ENCODE measurements at regions not wholly inside any gene's neighbourhood (a gene's known extent, or its start where the extent isn't known, plus 50 kb on each side); places are given as distances from the start of the nearest gene placed in this dataset.
"Not testable (repeated sequence)": the region's sequence is repeated elsewhere in the genome, so short reads cannot be mapped to it uniquely, and the experiment has no call there.

- Mint-ChIP-seq H3K9me3 (no peaks in the 10 kb centered on the region), H3K36me3 (no peaks in the 10 kb centered on the region), H3K4me1 (no peaks in the 10 kb centered on the region), H3K4me3 (no peak overlapping the region), H3K27me3 (peaks cover 35% of the 10 kb centered on the region), H3K27ac (no peak overlapping the region)
- POLR2A ChIA-PET, result no interaction called here
- DNase-seq, result no peak
- no peak for ATAC-seq (ENCODE audit: low read depth)
Observed at GRCh38 chr15:62320259-62320658, 155.2 kb upstream of the C2CD4B start.

GRCh38 chr15:62323353-62323890, 158.3 kb upstream of the C2CD4B start:
- H3K27me3 Mint-ChIP-seq, result peaks cover 28% of the 10 kb centered on the region
- no peak overlapping the region for H3K4me3 Mint-ChIP-seq
- ATAC-seq (ENCODE audit: low read depth), result no peak
- no peaks in the 10 kb centered on the region for H3K4me1 Mint-ChIP-seq
- DNase-seq, result no peak
- POLR2A ChIA-PET, result no interaction called here
- no peaks in the 10 kb centered on the region for H3K9me3 Mint-ChIP-seq
- H3K36me3 Mint-ChIP-seq, result no peaks in the 10 kb centered on the region
- no peak overlapping the region for H3K27ac Mint-ChIP-seq

- H3K36me3 Mint-ChIP-seq, result no peaks in the 10 kb centered on the region
- H3K27ac Mint-ChIP-seq, result no peak overlapping the region
- no peak for DNase-seq
- no peaks in the 10 kb centered on the region for H3K4me1 Mint-ChIP-seq
- POLR2A ChIA-PET, result no interaction called here
- ATAC-seq (ENCODE audit: low read depth), result no peak
- H3K27me3 Mint-ChIP-seq, result peaks cover 24% of the 10 kb centered on the region
- no peak overlapping the region for H3K4me3 Mint-ChIP-seq
- no peaks in the 10 kb centered on the region for H3K9me3 Mint-ChIP-seq
Observed at GRCh38 chr15:62324382-62324781, 159.3 kb upstream of the C2CD4B start.

GRCh38 chr15:62325597-62325996, 160.5 kb upstream of the C2CD4B start:
- no peak for DNase-seq
- Mint-ChIP-seq H3K9me3 (no peaks in the 10 kb centered on the region), H3K36me3 (no peaks in the 10 kb centered on the region), H3K4me3 (no peak overlapping the region), H3K27ac (no peak overlapping the region), H3K27me3 (peaks cover 24% of the 10 kb centered on the region), H3K4me1 (no peaks in the 10 kb centered on the region)
- ATAC-seq (ENCODE audit: low read depth), result no peak
- POLR2A ChIA-PET, result no interaction called here

- Mint-ChIP-seq H3K27me3 (peaks cover 24% of the 10 kb centered on the region), H3K4me3 (no peak overlapping the region), H3K9me3 (no peaks in the 10 kb centered on the region), H3K36me3 (no peaks in the 10 kb centered on the region), H3K27ac (no peak overlapping the region), H3K4me1 (no peaks in the 10 kb centered on the region)
- POLR2A ChIA-PET, result no interaction called here
- ATAC-seq (ENCODE audit: low read depth), result no peak
- no peak for DNase-seq
Observed at GRCh38 chr15:62326460-62327011, 161.5 kb upstream of the C2CD4B start.

- ATAC-seq (ENCODE audit: low read depth), result no peak
- Mint-ChIP-seq H3K9me3 (no peaks in the 10 kb centered on the region), H3K27ac (no peak overlapping the region), H3K4me3 (no peak overlapping the region), H3K27me3 (peaks cover 23% of the 10 kb centered on the region), H3K4me1 (no peaks in the 10 kb centered on the region), H3K36me3 (no peaks in the 10 kb centered on the region)
- DNase-seq, result no peak
- POLR2A ChIA-PET, result no interaction called here
Observed at GRCh38 chr15:62327406-62327805, 162.3 kb upstream of the C2CD4B start.

- H3K36me3 Mint-ChIP-seq, result not testable (repeated sequence)
Observed at GRCh38 chr15:62332472-62332871, 167.4 kb upstream of the C2CD4B start.

GRCh38 chr15:62334536-62334935, 169.5 kb upstream of the C2CD4B start:
- no peaks in the 10 kb centered on the region for H3K36me3 Mint-ChIP-seq
- POLR2A ChIA-PET, result no interaction called here
- no peak overlapping the region for H3K27ac Mint-ChIP-seq

More at GRCh38 chr15:62332472-62332871, 167.4 kb upstream of the C2CD4B start:
- H3K27me3 Mint-ChIP-seq; H3K9me3 Mint-ChIP-seq; H3K4me1 Mint-ChIP-seq; DNase-seq; H3K4me3 Mint-ChIP-seq; ATAC-seq (ENCODE audit: low read depth); H3K27ac Mint-ChIP-seq; POLR2A ChIA-PET: not testable (repeated sequence)

GRCh38 chr15:62337934-62338333, 172.8 kb upstream of the C2CD4B start:
- no peaks in the 10 kb centered on the region for H3K4me1 Mint-ChIP-seq
- ATAC-seq (ENCODE audit: low read depth) (no peak), DNase-seq (no peak)
- H3K36me3 Mint-ChIP-seq, result no peaks in the 10 kb centered on the region
- H3K9me3 Mint-ChIP-seq, result no peaks in the 10 kb centered on the region
- POLR2A ChIA-PET, result no interaction called here
- H3K27me3 Mint-ChIP-seq, result no peaks in the 10 kb centered on the region
- H3K27ac Mint-ChIP-seq, result no peak overlapping the region
- no peak overlapping the region for H3K4me3 Mint-ChIP-seq

More at GRCh38 chr15:62334536-62334935, 169.5 kb upstream of the C2CD4B start:
- no peak for DNase-seq
- H3K4me3 Mint-ChIP-seq, result no peak overlapping the region
- H3K27me3 Mint-ChIP-seq, result no peaks in the 10 kb centered on the region
- no peaks in the 10 kb centered on the region for H3K4me1 Mint-ChIP-seq
- no peaks in the 10 kb centered on the region for H3K9me3 Mint-ChIP-seq
- no peak for ATAC-seq (ENCODE audit: low read depth)

GRCh38 chr15:62338497-62338896, 173.4 kb upstream of the C2CD4B start:
- POLR2A ChIA-PET, result no interaction called here
- no peaks in the 10 kb centered on the region for H3K9me3 Mint-ChIP-seq
- no peak for ATAC-seq (ENCODE audit: low read depth)

GRCh38 chr15:62342959-62343358, 177.9 kb upstream of the C2CD4B start:
- H3K4me3 Mint-ChIP-seq, result no peak overlapping the region
- no peaks in the 10 kb centered on the region for H3K9me3 Mint-ChIP-seq
- H3K27me3 Mint-ChIP-seq, result no peaks in the 10 kb centered on the region
- peaks cover 3% of the 10 kb centered on the region for H3K4me1 Mint-ChIP-seq
- no peak overlapping the region for H3K27ac Mint-ChIP-seq
- DNase-seq (no peak), ATAC-seq (ENCODE audit: low read depth) (no peak)
- POLR2A ChIA-PET, result no interaction called here
- no peaks in the 10 kb centered on the region for H3K36me3 Mint-ChIP-seq

More at GRCh38 chr15:62338497-62338896, 173.4 kb upstream of the C2CD4B start:
- Mint-ChIP-seq H3K27me3 (no peaks in the 10 kb centered on the region), H3K36me3 (no peaks in the 10 kb centered on the region), H3K27ac (no peak overlapping the region), H3K4me3 (no peak overlapping the region), H3K4me1 (no peaks in the 10 kb centered on the region)
- DNase-seq, result no peak

GRCh38 chr15:62343397-62343796, 178.3 kb upstream of the C2CD4B start:
- no peaks in the 10 kb centered on the region for H3K27me3 Mint-ChIP-seq
- no peak for DNase-seq
- H3K4me3 Mint-ChIP-seq, result no peak overlapping the region
- ATAC-seq (ENCODE audit: low read depth), result no peak
- H3K27ac Mint-ChIP-seq, result no peak overlapping the region
- H3K4me1 Mint-ChIP-seq, result peaks cover 6% of the 10 kb centered on the region
- no peaks in the 10 kb centered on the region for H3K9me3 Mint-ChIP-seq
- POLR2A ChIA-PET, result no interaction called here
- H3K36me3 Mint-ChIP-seq, result no peaks in the 10 kb centered on the region

- H3K4me1 Mint-ChIP-seq, result peaks cover 14% of the 10 kb centered on the region
Observed at GRCh38 chr15:62344806-62345539, 179.9 kb upstream of the C2CD4B start.

GRCh38 chr15:62346168-62346567, 181.1 kb upstream of the C2CD4B start:
- H3K36me3 Mint-ChIP-seq, result no peaks in the 10 kb centered on the region
- no peak overlapping the region for H3K4me3 Mint-ChIP-seq
- H3K27ac Mint-ChIP-seq, result no peak overlapping the region
- H3K27me3 Mint-ChIP-seq, result peaks cover 2% of the 10 kb centered on the region
- ATAC-seq (ENCODE audit: low read depth), result no peak
- POLR2A ChIA-PET, result no interaction called here
- H3K9me3 Mint-ChIP-seq, result no peaks in the 10 kb centered on the region
- DNase-seq, result no peak
- H3K4me1 Mint-ChIP-seq, result peaks cover 14% of the 10 kb centered on the region

More at GRCh38 chr15:62344806-62345539, 179.9 kb upstream of the C2CD4B start:
- DNase-seq (peak; percentile 32), ATAC-seq (ENCODE audit: low read depth) (peak; percentile 72)
- H3K9me3 Mint-ChIP-seq, result no peaks in the 10 kb centered on the region
- H3K4me3 Mint-ChIP-seq, result peak overlapping the region; percentile 61
- POLR2A ChIA-PET, result no interaction called here
- H3K27ac Mint-ChIP-seq, result peak overlapping the region; percentile 60
- H3K36me3 Mint-ChIP-seq, result no peaks in the 10 kb centered on the region
- H3K27me3 Mint-ChIP-seq, result peaks cover 2% of the 10 kb centered on the region
